ENCODE measurements at regions not wholly inside any gene's neighbourhood (a gene's known extent, or its start where the extent isn't known, plus 50 kb on each side); places are given as distances from the start of the nearest gene placed in this dataset.

DNA sequence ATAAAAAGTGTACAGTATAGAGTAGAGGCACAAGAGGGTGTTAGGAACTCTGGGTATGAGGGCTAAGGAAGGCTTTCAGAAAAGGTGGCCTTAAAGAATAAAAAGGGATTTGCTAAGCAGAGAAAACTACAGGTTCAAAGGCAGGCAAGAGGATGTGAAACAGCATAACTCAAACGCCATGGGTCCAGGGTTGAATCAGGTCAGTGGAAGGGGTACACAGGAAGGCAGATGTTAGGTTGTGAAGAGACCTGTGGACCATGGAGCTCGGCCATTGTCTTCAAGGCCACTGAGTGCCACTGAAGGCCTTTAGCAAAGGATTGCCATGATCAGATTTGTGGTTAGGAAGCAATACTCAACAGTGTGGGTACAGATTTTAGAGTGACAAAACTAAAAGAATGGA, 108.2 kb upstream of the FAM98A start:
- DNase-seq: no peak
- CTCF ChIA-PET: no interaction called here
- Histone ChIP-seq H3F3A (ENCODE audit: insufficient read depth, low read depth) (no peaks in the 10 kb centered on the region), H3K4me1 (replicated peaks; ENCODE audit: insufficient read depth) (no peaks in the 10 kb centered on the region), H3K9me2 (ENCODE audit: insufficient read depth) (no peaks in the 10 kb centered on the region), H3K9me3 (ENCODE audit: insufficient read depth, low read depth) (no peaks in the 10 kb centered on the region), H2AFZ (no peak overlapping the region), H3K27me3 (ENCODE audit: insufficient read depth, low read depth) (peaks cover 4% of the 10 kb centered on the region; the same call in 1 of the 2 replicates), H3K79me2 (ENCODE audit: low read depth) (no peaks in the 10 kb centered on the region), H3K27ac (no peak overlapping the region), H3K4me3 (no peak overlapping the region), H3K4me2 (no peak overlapping the region), H4K20me1 (ENCODE audit: insufficient read depth) (no peaks in the 10 kb centered on the region), H3K36me3 (ENCODE audit: low read depth) (no peaks in the 10 kb centered on the region)
- POLR2A ChIA-PET (ENCODE audit: unreplicated experiment): no interaction called here
- BruUV-seq (replicated peaks): no TSS peak
- intact Hi-C loops (cut with micrococcal nuclease; ENCODE audit: unreplicated experiment): no loop called here
- no peak for TF ChIP-seq EZH2 (IDR thresholded peaks at IDR 0.05; ENCODE audit: low read depth)
- TF ChIP-seq, protein P1, sequence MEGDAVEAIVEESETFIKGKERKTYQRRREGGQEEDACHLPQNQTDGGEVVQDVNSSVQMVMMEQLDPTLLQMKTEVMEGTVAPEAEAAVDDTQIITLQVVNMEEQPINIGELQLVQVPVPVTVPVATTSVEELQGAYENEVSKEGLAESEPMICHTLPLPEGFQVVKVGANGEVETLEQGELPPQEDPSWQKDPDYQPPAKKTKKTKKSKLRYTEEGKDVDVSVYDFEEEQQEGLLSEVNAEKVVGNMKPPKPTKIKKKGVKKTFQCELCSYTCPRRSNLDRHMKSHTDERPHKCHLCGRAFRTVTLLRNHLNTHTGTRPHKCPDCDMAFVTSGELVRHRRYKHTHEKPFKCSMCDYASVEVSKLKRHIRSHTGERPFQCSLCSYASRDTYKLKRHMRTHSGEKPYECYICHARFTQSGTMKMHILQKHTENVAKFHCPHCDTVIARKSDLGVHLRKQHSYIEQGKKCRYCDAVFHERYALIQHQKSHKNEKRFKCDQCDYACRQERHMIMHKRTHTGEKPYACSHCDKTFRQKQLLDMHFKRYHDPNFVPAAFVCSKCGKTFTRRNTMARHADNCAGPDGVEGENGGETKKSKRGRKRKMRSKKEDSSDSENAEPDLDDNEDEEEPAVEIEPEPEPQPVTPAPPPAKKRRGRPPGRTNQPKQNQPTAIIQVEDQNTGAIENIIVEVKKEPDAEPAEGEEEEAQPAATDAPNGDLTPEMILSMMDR (conservative IDR thresholded peaks at IDR 0.05): no peak

DNA sequence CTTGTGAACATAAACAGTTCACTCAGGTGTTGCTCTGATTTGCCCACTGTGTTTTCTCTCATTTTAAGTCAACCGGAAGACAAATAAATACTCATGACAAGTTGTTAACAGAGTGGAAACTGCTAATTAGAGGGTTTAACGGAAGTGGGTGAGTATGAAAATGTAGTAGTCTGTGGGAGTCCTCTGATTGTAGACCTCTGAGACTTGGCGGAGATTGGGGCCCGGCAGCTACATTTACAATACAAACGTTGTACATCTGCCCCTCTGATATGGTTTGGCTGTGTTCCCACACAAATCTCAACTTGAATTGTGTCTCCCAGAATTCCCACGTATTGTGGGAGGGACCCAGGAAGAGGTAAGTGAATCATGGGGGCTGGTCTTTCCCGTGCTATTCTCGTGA, 107.3 kb upstream of the FAM98A start:
- Histone ChIP-seq H2AFZ (no peak overlapping the region), H3K27ac (no peak overlapping the region), H3K9me2 (ENCODE audit: insufficient read depth) (no peaks in the 10 kb centered on the region), H3K4me3 (no peak overlapping the region), H3K4me2 (no peak overlapping the region), H3F3A (ENCODE audit: insufficient read depth, low read depth) (no peaks in the 10 kb centered on the region), H4K20me1 (ENCODE audit: insufficient read depth) (no peaks in the 10 kb centered on the region), H3K79me2 (ENCODE audit: low read depth) (no peaks in the 10 kb centered on the region), H3K36me3 (ENCODE audit: low read depth) (no peaks in the 10 kb centered on the region), H3K4me1 (replicated peaks; ENCODE audit: insufficient read depth) (no peaks in the 10 kb centered on the region), H3K9me3 (ENCODE audit: insufficient read depth, low read depth) (no peaks in the 10 kb centered on the region), H3K27me3 (ENCODE audit: insufficient read depth, low read depth) (peaks cover 4% of the 10 kb centered on the region; the same call in 1 of the 2 replicates)
- DNase-seq: no peak
- ChIA-PET CTCF (no interaction called here), POLR2A (ENCODE audit: unreplicated experiment) (no interaction called here)
- BruUV-seq (replicated peaks): no TSS peak
- intact Hi-C loops (cut with micrococcal nuclease; ENCODE audit: unreplicated experiment): no loop called here
- TF ChIP-seq, protein P1 (conservative IDR thresholded peaks at IDR 0.05): no peak
- TF ChIP-seq EZH2 (IDR thresholded peaks at IDR 0.05; ENCODE audit: low read depth): no peak

DNA sequence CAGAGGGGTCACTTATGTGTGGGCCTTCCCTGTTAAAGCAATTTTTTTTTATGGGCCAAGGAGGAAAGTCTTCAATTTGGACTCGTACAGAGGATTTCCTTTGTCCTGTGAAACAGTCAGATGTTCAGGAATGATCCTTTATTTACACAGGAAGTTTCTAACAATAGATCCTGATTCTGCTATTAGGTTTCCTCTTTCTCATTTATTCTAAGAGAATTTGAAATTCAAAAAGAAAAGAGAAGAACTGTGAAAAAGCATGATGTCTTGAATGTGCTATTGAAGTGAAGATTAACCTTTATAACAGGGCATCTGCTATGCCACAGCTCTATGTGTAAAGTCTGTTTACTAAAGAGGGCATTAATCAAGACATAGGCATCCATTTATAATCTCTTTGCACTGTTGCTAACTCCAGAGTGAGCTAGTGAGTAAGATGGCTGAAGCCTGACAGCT, 105.3 kb upstream of the FAM98A start:
- H3K9me3 ChIP-seq (ENCODE audit: insufficient read depth, low read depth): no peaks in the 10 kb centered on the region
- no peaks in the 10 kb centered on the region for H3K9me2 ChIP-seq (ENCODE audit: insufficient read depth)
- H3F3A ChIP-seq (ENCODE audit: insufficient read depth, low read depth): no peaks in the 10 kb centered on the region
- no peaks in the 10 kb centered on the region; the same call in 1 of the 2 replicates for H3K27me3 ChIP-seq (ENCODE audit: insufficient read depth, low read depth)
- no peaks in the 10 kb centered on the region for H3K79me2 ChIP-seq (ENCODE audit: low read depth)
- no peaks in the 10 kb centered on the region for H3K4me1 ChIP-seq (replicated peaks; ENCODE audit: insufficient read depth)
- no peaks in the 10 kb centered on the region for H4K20me1 ChIP-seq (ENCODE audit: insufficient read depth)
- H3K4me3 ChIP-seq: no peak overlapping the region
- POLR2A ChIA-PET (ENCODE audit: unreplicated experiment): no interaction called here
- no peak overlapping the region for H2AFZ ChIP-seq
- CTCF ChIA-PET: no interaction called here
- H3K27ac ChIP-seq: no peak overlapping the region
- intact Hi-C loops (cut with micrococcal nuclease; ENCODE audit: unreplicated experiment): no loop called here
- no peaks in the 10 kb centered on the region for H3K36me3 ChIP-seq (ENCODE audit: low read depth)
- no peak for DNase-seq
- TF ChIP-seq, protein P1 (conservative IDR thresholded peaks at IDR 0.05): no peak
- H3K4me2 ChIP-seq: no peak overlapping the region
- BruUV-seq (replicated peaks): no TSS peak

Measured in PC-9 (cell line).